GM19043 (cell line): ENCODE measurements at regions not wholly inside any gene's neighbourhood (a gene's known extent, or its start where the extent isn't known, plus 50 kb on each side); places are given as distances from the start of the nearest gene placed in this dataset.

Source experiments
- ATAC-seq: cut with Tn5 transposase; IDR thresholded peaks from one replicate; pipeline ENCODE4 v1.9.1; 2021; ENCODE audit warnings: low read depth; ENCODE audit not compliant: unreplicated experiment

DNA sequence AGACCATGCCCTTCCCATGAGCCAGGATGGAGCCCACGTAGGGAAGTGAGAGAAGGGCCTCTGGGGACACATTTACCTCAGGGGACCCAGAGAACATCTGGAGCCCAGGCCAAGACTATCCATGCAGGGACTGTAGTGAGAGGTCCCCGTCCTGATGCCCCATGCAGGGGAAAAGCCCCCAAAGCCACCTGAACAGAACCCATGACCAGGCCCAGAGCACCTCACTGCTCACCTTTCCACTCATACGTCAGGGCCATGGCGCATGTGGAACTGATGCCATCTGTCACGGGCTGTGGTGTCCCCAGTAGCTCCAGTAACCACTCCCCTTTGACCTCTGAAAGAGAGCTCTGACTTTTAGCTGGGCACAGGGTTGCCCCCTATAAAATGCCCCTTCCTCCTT is 106.5 kb upstream of the TEX51 start:
- no peak for ATAC-seq

DNA sequence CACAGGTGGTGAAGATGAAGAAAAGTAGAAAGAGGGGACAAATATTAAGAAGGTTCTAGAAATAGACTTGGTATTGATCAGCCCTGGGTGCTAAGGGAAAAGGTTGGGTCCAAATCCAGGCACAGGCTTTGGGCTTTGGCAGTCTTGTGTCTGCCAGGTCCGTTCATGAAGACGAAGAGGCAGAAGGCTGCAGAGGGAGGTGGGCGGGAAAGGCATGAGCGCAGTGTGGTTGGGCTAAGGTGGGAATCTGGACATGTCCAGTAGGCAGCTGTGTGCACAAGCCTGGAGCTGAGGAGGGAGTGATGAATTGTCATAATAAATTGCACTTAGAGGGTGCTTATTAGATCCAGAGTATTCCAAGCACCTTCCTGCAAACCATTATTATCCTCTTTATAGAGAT is 105.7 kb upstream of the TEX51 start:
- ATAC-seq: no peak

DNA sequence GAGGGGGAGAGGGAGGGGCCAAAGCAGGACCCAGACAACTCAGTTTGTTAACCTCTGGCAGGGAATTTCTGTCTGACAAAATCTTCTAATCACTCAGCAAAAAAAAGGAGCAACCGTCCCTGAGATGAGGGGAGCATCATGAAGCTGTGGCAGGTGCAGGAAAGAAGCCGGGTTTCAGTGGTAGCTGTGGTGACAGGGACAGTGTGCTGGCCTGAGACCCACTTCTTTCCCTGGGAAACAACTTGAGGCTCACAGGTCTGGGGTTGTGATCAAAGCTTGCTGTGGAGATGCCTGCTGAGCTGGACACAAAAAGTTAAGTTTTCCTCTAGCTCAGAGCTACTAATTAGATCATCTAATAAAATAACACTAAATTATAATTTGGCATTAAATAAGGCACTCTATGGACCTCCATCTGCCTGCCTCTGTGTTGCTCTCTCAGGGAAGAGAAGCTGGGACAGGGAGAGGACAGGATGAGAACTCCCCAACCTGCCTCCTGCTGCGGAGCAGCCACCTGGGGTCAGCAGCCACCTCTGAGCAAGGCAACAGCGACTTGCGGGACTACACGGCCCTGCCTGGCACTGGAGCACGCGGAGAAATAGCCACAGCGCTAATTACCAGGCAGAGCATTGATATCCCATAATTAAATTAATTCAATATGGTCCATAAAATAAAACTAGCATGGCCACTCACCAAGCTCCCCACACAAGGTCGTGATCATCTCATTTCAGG is 104.6 kb upstream of the TEX51 start:
- ATAC-seq: no peak

DNA sequence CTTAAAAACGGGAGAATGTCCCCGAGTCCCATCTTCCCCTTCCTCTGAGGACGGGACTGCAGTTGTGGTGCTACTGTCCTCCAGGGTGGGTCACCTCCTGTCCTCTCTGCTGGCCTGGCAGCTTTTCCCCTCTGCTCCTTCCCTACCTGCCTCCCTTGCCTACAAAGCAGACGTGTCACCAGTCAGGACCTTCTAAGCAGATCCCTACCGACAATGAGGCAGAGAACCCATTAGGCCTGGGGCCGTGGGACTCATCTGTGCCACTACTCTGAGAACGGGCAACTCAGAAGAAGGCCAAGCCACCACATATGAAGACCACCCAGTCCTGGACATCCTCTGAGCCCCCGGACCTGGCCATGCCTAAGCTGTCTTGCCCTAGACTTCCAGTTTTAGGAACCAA is 103.0 kb upstream of the TEX51 start:
- no peak for ATAC-seq

DNA sequence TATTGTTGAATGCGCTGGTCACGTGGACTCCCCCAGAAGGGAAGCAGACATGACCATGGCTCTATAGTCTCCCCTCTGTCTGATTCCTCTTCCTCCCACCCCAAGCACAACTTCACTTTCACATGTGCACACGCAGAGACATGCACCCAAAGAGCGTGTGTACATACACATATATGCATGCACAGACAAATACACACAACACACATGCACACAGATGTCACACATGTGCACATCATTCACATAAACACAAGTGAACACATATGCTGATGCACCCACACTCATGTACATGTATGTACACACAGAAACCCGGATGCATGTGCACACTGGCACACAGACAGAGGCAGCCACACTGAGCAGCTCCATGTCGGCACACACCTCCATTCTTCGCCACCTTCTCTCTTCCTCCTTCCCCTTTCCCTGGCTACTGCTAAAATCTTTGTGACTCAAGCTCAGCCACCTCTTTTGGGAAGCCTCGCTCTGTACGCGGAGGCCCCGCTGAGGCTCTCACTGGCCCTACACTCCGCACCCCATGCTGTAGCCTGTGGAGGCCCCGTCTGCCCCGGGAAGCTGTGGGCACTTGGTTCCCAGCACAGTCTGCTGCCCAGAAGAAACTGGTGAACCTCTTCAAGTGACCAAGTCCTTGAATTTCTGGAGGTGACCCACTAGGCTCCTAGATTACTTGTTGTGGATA is 101.6 kb upstream of the TEX51 start:
- ATAC-seq: no peak

DNA sequence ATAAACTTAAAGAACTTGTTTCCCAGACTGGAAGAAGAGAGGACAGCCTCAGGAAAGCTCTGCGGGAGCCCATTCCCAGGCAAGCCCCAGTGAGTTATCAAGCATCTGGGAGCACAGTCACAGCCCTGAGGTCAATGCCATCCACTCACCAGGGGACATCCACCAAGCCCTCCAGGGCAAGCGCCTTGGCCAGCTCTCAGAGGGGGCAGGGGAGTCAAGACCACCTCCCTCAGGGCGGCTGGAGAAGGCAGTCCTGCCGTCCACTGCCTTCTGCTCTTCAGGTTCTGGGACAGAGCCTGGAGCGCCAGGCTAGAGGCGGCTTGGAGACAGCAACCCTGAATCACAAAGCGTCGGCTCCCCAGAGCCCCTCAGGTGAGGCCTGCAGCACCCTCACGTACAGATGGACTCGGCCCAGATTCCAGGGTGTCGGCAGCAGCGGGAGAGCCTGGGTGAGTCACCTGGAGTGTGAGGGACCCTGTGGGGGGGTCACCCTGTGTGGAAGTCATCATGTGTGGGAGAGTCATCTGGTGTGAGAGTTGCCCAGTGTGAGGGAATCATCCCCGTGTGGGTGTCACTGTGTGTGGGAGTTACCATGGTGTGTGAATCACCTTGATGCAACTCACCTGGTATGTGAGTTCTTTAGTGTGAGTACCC is 100.9 kb upstream of the TEX51 start:
- ATAC-seq: no peak

DNA sequence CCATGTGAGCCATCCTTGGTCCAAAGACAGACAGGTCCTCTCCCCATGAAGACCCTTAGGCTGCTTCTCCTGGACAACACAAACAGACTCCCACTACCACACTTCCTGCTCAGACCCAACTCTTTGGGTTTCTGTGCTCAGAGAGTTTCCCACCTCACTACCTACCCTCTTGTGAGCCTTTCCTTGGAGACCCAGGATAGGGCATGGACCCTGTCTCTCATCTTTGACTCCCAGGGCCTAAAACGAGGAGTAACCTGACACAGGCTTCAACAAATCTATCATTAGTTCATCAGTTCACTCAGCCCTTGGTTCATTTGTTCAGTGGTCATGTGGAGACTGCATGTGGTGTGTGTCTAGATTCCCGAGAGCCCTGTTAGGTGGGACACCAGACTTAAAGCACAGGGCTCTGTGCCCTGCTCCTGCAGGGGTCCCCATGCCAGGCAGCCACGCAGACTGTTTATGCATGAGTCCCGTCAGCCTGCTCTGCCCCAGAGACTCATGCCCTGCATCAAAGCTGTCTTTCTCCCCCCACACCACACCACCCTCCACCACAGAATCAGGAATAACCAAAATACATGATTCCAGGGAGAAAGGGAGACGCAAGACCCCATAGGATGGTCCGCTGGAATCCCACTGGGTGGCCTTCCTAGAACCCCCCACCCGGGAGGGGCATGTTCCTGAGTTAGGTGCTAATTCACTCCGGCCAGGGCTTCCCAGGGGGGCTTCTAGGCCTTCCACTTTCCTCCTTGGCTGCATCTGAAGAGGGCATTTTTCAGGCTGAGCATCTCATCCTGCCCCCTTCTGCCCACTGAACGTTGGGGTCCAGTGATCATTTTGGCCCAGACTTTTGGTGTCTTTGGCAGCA is 100.2 kb upstream of the TEX51 start:
- no peak for ATAC-seq

DNA sequence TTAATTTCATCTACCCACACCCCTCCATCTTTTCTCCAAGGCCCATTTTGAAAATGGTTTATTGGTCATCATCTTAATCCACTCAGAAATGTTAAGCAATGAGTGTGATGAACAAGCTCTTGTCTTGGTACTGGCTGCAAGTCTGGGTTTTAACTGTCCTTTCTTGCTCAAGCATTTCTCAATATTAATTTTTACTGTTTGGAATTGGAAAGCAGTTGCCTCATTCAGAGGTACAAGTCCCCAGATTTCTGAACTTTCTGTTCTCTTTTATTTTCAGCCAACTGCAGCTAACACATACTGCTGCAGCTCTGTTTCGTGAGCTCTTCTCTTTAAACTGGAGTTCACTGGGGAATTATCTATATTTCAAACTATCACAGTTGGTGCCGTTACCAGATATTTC is 99.4 kb upstream of the TEX51 start:
- ATAC-seq: no peak

DNA sequence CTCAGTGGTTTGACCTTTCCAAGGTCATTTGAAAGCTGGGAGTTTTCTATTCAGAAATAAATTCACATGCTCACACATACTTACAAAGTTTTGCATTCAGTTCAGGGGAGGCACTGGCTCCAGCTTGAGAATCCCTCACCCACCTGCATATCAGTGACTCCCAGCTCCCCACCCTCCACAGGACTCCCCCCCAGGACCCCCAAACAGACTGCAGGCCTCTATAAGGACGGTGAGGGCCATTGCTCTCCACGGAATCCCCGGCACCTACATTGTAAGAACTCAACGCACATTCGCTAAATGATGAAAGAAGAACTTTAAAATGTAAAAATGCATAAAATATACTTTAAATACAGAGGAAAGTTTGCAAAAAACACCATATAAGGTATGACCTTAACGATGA is 97.2 kb upstream of the TEX51 start:
- ATAC-seq: no peak

DNA sequence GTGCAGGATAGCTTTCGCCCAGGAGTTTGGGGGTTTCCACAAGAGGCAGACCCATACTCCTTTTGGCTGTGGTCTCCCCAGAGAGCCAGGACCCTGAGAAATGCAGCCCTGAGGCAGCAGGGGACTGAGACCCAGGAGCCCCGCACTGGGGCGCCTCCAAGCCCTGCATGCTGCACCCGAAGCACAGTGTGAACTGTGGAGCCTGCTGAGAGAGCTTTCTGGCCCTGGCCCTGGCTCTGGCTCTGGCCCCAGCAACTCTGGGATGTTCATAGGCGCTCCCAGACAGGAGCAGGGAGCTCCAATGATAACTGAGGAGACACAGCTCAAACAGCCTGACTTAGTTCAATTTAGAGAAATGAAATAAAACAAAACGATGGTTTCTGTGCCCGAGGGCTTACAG is 96.4 kb upstream of the TEX51 start:
- ATAC-seq: no peak

DNA sequence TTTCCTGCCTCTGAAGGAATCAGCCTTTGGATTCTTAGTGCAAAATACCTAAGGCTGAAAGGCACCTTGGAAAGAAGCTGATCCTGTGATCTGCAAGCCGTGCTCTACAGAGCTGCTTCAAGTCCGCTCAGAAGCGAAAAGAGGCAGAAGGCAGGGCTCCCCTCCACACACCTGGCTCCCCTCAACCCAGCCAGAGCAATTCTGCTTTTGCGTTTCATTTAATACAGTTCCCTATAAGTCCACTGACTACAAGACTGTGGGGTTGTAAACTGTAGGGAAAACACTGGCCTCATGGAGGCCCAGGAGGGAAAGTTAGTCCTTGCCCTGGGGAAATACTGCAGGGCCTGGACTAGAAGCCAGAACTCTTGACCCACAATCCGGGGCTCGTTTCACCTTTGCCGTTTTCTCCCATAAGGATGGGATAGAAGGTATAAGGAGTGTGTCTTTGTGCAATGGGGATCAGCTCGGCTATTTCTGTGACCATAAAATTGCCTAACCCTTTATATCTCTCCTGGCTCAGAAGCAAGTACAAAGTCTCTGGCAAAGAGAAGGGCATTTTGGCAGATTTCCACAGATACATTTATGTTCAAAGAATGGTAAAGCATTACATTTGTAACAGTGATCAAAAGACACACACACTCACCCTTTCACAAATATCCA is 95.8 kb upstream of the TEX51 start:
- ATAC-seq: no peak

DNA sequence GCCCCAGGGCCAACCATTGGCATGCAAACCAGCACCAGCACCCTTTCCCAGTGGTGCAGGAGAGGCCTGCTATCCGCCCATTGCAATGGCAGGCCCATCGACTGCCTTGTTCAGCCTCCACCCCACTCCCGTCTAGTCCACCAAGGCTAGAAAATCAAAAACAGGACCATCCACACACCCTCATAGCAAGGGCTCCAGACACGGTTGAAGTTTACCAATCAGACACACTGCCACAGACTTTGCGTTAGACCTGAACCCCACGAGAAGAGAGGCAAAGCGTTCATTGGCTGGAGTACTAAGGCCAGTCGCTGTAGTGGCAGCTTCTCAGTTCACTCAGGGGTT is 95.3 kb upstream of the TEX51 start:
- ATAC-seq: no peak

DNA sequence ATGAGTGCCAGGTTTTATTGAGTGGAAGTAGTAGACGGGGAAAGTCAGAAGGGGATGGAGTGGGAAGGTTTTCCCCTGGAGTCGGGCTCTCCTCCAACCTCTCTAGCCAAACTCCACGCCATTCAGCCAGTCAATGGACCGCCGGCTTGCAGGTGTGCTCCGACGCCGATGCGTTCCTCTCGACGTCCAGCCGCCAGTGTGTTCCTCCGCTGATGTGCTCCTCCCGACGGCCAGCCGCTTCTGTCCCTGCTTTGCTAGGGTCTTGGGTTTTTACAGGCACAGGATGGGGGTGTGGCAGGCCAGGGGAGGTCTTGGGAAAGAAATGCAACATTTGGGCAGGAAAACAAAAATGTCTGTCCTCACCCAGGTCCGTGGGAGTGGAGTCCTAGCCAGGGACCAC is 94.3 kb upstream of the TEX51 start:
- ATAC-seq: no peak

DNA sequence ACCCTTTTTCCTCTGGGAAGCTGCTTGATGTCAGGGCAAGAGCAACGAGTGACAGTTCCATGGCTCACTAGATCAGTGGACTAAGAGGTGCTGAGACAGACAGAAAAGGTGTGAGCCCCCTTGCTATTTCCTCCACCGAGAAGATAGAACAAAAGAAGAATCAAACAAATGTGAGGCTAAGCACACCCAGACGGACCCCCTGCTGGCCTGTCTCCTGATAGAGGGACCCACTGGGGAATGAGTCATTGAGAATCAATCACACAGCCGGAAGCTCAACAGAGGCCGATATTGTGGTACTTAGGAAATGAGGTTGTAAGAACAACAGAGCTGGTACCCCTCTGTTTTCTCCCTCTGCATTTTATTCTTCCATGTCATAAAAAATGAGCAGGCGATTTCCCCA is 89.8 kb upstream of the TEX51 start:
- no peak for ATAC-seq

DNA sequence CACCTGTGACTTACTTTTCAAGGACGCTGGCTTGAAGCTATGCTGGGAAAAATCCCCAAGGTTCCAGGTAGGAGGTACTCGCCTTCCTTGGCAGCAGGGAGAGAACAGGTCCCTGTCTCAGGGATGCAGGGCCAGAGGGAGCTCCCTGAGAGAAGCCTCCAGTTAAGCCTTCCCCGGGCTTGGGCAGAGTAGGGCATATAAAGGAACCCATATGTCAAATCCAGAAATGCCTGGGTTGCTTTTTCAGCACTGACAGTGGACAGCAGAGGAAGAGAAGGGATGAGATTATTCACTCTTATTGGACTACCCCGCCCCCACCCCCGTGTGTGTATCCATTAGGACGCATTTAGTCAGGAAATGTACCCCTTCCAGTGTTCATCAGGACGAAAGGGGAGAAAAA is 89.3 kb upstream of the TEX51 start:
- no peak for ATAC-seq

DNA sequence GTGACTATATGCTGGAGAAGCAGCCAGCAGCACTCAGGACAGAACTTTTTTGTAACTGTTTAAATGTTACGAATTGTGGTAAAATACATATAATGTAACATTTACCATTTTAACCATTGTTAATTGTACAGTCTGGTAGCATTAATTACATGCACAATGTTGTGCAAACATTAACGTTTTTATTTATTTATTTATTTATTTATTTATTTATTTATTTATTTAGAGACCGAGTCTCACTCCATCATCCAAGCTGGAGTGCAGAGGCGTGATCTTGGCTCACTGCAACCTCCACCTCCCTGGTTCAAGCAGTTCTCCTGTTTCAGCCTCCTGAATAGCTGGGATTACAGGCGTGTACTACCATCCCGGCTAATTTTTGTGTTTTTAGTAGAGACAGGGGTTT is 88.7 kb upstream of the TEX51 start:
- ATAC-seq: no peak

DNA sequence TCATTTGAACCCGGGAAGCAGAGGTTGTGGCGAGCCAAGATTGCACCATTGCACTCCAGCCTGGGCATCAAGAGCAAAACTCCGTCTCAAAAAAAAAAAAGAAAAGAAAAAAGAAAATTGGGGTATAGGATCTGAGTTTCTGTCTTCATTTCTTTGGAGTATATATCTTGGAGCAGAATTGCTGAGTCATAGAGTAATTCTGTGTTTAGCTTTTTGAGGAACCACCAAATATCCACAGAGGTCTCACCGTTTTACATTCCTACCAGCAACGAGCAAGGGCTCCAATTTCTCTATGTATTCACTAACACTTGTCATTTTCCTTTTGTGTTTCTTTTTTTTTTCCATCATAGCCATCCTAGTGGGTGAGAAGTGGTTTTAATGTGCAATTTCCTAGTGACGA is 87.6 kb upstream of the TEX51 start:
- ATAC-seq: no peak

DNA sequence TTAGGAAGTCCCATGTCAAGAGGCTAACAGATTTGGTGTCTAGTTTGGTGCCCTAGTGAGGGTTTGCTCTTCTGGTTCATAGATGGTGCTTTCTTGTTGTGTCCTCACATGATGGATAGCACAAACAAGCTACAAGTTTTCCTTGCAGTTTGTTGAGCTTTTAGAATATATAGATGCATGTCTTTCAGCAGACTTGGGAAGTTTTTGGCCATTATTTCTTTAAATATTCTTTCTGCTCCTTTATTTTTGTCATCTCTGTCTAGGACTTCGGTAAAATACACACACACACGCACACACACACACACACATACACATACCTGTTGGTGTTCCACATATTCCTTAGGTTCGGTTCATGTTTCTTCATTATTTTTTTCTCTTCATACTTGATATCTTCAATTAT is 81.5 kb upstream of the TEX51 start:
- no peak for ATAC-seq

DNA sequence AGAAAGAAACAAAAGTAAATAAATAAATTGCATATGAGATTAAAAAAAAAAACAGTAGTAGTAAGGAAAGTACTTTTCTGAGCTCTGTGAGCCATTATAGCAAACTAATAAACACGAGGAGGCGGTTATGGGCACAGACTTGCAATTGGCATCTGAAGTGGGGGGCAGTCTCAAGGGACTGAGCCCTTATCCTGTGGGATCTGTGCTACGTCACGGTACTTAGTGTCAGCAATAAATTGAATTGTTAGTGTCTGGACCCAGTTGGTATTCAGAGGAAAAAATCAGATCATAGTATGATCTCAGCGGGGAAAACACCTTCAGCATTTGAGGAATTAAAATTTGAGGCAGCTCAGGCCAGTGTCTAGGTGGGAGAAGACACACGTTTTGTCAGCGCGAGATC is 76.6 kb upstream of the TEX51 start:
- ATAC-seq: no peak

DNA sequence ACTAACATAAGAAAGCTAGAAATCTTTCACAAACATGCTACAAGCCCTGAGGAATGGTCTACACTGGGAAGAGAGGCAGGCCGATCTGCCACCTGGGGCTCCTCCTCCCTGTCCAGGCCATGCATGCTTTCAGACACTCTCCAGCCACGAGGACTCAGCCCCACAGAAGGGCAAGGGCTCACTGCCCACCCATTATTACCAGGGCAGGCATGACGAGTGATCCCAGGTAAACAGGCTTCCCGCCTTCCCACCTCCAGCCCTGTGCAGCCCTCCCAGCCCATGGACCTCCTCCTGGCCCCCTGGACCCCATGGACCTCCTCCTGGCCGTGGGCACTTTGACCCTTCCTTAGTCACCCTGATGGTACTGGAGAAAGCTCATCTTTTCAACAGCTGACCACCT is 75.8 kb upstream of the TEX51 start:
- ATAC-seq: no peak

DNA sequence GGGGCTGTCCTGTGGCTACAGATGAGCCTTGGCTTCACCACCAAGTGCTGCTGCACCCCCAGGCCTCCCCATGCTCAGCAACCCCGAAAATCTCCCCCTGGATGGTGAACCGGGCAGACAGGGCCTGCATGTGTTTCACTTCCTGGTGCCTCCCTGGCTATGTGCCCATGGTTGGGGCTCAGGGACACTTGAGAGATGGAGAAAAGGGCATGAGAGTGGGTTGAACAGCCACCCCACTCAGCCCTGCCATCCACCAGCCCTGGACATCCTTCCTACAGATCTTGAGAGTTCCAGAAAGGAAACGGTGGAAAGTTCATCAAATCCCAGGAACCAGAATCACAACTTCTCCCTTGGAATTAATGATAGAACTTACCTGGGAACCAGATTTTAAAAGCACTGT is 74.7 kb upstream of the TEX51 start:
- ATAC-seq: no peak
